GM19351 (cell line): ENCODE measurements at regions not wholly inside any gene's neighbourhood (a gene's known extent, or its start where the extent isn't known, plus 50 kb on each side); places are given as distances from the start of the nearest gene placed in this dataset.

Experiments used
- ATAC-seq: cut with Tn5 transposase; IDR thresholded peaks from one replicate; pipeline ENCODE4 v1.9.1; 2021; ENCODE audit warnings: mild to moderate bottlenecking, moderate library complexity; ENCODE audit not compliant: unreplicated experiment

- ATAC-seq = no peak
Observed at GRCh38 chr2:147792966-147793617, 51.7 kb upstream of the ACVR2A start.

DNA sequence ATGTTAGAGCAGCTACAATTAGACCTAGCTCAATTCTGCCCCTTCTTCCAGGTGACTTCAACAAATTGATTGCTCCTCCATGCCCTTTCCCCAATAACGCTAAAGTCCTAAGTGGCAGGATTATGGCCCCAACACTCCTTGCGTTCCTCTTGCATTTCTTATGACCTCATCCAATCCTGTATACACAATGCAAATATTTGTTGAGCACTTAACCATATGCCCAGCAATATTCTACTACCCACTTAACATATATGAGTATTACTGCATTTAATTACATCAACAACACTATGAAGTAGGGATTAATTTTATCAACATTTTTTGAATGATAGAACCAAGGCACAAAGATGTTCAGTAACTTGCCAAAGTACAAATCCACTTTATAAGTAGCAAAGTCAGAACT lies 54.2 kb upstream of the ACVR2A start:
- ATAC-seq = no peak

DNA sequence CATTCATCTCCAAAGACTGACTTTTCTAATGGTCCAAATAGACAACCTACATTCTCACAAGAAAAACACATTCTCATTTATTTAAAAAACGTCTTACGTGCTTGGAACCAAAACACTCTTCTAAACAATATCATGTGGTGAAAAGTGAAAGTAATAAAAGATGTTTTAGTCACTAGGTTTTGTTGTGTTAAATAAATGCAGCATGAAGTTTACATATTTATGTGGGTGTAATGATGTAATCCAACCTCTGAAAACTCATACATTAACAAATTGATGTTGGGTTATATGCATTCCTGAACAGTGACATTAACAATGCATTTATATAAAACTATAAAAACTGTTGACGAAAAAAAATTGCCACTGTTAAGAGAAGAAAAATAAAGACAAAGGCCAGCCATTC lies 55.1 kb upstream of the ACVR2A start:
- ATAC-seq = no peak

DNA sequence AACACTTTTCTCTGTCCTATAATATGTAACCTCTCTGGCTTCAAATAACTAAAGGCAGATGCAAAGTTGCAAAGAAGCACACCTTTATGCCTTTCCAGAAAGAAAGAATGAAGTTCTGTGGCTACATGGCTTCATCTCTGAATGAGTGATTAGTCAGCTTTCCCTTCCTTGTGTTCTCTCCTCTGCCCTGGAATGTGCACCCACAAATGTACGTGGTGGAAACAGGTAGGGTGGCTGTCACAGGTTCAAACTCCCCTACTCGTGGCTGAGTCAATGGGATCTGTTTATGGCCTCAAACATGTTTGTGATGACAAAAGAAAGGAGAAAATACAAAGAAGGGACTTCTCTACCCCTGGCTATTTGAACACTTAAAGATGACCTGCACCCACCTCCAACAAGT lies 55.5 kb upstream of the ACVR2A start:
- ATAC-seq = no peak

DNA sequence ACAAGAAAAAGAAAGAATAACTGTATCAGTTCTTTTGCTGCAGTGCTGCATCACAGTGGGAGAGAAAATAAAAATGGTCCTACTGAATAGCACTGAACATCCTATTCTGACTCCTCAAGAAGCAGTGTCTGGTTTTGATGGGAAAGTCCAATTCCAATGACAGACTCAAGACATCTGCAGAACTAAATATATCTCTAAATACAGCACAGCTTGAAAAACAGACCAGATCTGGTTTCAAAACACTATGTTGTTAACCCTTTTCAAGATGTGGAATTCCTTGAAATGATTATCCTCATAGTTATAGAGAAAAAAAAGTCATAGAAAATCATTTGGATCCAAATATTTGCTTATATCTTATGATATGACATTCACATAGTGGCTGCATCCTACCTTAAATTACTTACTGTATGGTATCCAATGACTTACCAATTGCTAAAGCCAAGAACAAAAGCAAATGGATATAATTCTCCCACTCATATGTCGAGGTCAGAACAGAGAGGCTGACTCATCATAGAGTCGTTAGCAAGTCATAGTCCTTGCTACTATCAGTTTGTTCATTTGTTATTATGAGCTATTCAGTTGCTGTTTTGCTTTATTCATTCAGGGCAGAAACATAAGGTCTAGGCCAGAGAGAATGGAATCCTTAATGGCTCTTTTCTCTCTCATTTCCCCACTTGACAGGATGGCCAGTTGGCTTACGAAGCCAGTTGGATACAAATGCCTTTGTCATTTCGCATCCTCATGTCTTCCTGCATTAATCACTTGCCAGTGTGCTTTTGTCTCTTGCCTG lies 62.5 kb upstream of the ACVR2A start:
- no peak for ATAC-seq

DNA sequence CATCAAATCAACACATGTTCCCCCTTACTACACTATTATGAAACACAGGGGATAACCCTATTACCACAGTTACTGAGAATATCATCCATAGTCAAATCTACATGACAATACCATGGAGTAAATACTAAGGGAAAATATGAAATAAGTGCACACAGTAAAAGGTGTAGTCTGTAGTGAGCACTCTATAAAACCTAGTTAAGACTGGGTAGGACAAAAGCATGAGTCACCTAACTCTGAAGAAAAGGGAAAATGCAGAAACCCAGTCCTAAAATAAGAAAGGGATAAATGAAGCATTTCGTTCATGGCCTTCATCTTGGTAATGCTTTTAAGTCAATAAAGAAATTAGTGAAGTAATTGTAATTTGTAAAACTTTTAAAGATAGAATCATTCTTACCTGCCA lies 65.4 kb upstream of the ACVR2A start:
- no peak for ATAC-seq

DNA sequence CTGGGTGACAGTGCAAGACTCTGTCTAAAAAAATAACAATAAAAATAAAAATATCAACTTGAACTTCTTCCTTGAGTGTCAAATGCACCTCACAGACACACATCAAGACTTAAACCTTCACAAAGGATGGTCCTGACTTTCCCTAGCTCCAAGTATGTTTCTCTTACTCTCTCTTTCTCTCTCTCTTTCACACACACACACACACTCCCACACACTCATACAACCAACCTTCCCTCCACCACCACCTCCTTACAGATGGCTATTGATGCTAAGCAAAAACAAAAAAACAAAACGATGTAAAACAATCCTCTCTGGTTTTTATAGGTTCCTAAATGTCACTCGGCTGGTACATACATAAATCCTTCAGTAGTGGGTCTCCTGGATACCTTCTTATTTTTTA lies 67.4 kb upstream of the ACVR2A start:
- no peak for ATAC-seq

DNA sequence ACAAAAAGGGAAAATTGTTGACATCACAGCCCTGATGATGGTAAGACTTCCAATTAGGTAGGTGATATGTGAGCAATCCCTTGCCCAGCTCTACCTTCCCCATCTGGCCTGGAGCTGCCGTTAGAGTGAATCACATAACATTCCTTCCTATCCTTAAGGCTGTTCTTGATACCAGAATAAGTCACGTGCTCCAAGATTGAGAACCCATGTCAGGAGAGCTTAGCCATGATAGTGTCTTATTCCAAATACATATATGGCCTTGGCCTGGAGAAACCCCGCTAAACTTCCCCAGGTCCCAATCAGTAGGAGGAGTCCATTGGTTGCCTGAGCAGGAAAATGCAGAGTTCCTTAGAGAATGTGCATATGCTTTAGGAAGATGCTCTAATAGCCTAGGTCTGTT lies 70.0 kb upstream of the ACVR2A start:
- no peak for ATAC-seq

DNA sequence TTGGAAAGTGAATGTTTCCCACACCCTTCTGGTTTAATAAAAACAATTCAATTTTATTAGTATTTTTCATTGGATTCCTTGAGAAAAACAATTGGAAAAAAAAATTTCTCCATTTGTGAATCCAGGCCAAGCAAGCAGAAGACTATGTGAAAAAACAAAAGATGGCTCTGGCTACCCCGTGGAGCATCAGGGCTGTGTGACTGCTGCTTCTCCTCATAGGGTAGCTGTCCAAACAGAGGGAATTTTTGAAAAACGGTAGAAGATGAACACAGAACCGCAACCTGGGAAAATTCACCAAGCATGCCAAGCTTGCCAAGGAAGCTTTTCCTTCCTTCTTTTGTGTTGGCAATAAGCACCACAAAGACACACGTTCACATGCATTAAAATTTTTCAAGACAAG lies 71.3 kb upstream of the ACVR2A start:
- ATAC-seq = no peak

DNA sequence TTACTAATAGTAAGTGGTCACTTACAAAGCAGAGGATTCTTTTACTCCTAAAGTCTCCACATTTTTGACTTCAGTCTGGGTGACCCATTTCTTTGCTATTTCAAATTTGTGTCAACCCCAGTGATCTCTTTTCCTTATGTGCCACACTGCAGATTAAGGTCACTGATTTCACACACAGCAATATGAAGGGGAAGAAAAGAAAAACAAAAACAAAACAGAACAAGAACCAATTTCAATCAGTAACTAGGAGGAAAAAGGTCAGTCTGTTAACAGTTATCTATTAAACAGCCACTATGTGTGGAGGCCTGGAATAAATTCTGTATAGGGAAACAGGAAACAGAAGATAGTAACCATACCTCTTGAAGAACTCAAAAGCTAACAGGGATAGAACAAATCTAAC lies 72.0 kb upstream of the ACVR2A start:
- no peak for ATAC-seq

- ATAC-seq = no peak
Observed at GRCh38 chr2:147763861-147764260, 81.0 kb upstream of the ACVR2A start.

DNA sequence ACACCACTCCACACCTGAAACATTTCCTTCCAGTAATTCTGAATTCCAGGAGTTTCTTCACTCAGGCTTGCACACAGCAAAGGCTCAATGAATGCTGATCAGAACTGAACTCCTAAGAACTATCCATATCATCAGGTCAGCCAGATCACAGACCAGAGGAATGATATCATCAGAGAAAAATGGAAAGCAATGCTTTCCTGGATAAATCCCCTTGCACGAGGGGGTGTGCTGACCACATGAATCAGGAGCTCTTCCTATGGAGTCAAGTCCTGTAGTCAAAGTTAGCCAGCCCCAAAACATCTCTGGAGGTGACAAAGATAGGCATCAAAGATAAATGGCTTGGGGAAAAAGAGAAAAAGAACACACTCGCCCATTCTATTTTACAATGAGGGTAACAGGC lies 83.8 kb upstream of the ACVR2A start:
- no peak for ATAC-seq

DNA sequence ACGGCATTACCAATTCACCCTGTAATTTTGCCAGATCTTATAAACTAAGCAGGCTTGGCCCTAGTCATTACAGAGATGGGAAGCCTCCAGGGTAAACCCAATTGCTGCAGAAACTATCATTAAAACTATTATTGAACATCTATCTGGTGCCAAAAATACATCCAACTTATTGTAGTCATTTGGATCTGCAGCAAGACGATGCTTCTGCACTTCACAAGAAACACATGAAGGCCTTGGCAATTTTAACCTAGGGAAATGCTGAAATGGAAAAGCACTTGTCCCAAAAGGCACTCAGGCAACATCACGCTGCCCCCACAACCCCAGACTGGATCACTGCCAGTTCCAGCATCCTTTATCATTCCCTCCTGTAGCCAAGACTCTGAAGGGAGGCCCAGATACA lies 85.3 kb upstream of the ACVR2A start:
- ATAC-seq = no peak

GRCh38 chr2:147758821-147759220 lies 86.0 kb upstream of the ACVR2A start:
- no peak for ATAC-seq

- no peak for ATAC-seq
Observed at GRCh38 chr2:147756069-147756468, 88.8 kb upstream of the ACVR2A start.

DNA sequence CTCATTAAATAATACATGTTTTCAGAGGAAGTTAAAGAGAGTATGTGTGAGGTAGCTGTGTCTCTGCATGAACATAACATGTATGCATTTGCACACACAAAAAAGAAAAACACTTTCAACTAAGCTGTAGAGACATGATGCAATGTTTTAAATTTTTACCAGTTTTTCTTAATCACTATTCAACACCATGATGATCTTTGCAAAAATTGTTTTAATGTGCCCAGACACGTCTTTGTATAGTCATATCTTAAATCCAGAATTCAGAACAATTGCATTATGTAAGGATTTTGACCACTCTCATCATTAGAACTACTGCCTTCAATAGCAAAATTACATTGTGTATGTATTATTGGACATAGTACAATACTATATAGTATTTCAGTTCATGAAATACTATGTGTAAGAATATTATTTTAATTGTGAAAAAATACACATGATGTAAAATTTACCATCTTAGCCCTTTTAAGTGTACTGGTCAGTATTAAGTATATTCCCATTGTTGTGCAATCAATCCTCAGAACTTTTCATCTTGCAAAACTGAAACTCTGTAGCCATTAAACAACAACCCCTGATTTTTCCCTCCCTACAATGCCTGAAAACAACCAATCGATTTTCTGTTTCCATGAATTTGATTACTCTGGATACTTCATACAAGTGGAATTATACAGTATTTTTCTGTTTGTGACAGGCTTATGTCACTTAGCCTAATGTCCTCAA lies 104.5 kb upstream of the ACVR2A start:
- no peak for ATAC-seq

- ATAC-seq = no peak
Observed at GRCh38 chr2:147739508-147739907, 105.3 kb upstream of the ACVR2A start.

DNA sequence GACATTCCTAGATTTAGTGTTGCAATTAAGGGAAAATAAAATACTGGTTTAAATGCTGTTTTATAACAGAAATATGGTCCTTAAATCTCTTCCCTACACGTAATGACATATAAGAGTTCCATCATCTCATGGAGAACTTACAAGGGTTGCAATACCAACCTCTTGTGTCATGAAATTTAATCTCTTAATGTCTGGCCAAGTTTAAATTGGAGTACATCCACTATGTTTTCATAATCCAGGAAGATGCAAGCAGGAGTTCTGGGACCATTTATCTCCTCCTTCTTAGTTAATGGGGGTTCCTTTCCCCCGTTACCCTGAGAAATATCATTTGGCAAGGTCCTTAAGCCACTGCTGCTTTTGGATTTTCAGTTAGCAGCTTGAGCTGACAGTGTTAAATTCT lies 126.0 kb upstream of the ACVR2A start:
- ATAC-seq = no peak

DNA sequence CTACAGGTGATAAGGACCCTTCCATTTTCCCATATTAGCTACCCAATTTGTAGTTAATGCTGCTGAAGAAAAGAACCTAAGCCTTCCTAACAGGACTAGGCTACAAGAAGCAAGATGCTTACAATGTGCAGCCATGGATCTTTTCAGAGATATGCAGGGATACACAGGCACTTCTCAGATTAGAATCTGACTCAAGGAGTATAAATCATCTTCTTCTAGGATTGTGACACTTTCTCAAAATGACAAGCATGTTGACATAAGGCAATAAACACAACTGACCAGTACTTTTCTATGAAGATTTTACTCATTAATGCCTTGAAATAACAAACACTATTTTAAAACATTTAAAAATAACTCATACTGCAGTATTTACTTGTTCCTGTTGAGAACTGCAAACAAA lies 127.9 kb upstream of the ACVR2A start:
- no peak for ATAC-seq

- peak; percentile 83 for ATAC-seq
Observed at GRCh38 chr2:147715807-147716206, 129.0 kb upstream of the ACVR2A start.

DNA sequence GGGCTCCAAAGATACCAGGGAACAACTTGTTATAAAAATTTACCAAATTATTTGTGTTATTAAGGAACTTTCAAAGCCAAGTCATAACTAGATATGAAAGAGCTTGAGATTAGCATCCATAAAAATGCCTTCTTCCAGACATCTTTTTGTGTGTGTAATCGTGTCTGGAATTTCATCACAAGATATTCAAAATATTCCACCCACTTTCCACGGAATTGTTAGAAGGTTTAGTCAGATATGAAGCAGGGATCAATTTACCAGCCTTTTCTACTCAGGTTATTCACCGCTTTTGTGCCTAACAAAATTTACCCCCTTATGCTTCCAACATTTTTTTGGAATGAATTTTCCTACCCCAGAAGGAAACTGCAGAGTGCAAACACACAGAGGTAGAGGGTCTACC lies 130.2 kb upstream of the ACVR2A start:
- ATAC-seq = no peak

DNA sequence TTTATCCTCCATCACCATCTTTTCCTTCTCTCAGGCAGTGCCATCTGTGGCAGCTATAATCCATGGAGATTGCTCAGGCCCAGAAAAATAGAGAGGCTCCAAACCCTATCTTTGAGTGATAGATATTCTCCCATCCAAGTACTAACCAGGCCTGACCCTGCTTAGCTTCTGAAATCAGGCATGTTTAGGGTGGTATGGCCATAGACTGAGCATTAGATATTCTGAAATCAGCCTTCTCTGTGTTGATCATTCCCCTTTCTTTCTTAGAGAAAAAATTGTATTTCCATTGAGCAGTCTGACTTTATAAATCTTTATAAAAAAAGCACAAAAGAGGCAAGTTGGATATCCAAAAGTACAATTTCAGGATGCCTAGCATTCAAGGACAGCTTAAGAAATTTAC lies 131.5 kb upstream of the ACVR2A start:
- ATAC-seq = no peak
